ENCODE measurements at regions not wholly inside any gene's neighbourhood (a gene's known extent, or its start where the extent isn't known, plus 50 kb on each side); places are given as distances from the start of the nearest gene placed in this dataset.

DNA sequence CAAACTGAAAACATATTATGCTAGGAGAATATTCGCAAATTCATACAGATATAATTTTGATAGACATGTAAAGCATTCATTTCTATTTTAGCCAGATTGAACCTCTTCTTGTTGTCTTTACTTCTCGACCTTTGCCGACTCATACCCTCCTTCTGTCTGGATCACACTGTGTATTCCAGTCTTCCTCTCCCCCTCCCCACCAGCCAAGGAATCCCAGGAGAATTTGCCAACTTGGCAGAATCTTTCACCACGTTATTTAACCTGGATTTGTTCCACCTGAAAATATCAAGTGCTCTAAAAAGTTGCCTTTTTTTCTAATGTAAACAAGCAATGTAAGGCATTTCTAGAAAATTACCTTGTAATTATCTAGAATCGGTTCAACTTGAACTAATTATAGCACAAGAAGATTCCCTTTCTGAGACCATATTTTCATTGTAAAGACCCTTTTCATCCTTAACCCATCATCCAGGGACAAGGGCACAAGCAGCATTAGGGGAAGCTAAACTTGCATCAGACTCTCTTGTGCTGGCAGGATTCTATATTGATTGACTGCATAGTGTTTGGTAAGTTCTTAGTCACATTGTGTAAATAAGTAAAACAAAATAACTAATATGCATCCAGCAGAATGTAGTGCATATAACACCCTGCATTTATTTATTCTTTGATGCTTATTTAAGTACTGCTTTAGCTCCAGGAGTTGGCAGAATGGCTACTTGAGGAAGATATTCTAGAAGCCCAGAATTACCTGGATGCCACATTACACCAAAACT, 1328.7 kb upstream of the NXPH2 start:
- TF ChIP-seq CTCF (IDR thresholded peaks at IDR 0.05): no peak
- Histone ChIP-seq H3K9me3 (peaks cover 0 to 2% of the 10 kb centered on the region in 2 donors), H3K36me3 (no peaks in the 10 kb centered on the region), H3K4me1 (no peaks in the 10 kb centered on the region), H3K4me3 (no peak overlapping the region), H3K27ac (no peak overlapping the region), H3K27me3 (no peaks in the 10 kb centered on the region)
- intact Hi-C loops (cut with DNase I): no loop called here
- no peak for ATAC-seq
- no peak for DNase-seq

DNA sequence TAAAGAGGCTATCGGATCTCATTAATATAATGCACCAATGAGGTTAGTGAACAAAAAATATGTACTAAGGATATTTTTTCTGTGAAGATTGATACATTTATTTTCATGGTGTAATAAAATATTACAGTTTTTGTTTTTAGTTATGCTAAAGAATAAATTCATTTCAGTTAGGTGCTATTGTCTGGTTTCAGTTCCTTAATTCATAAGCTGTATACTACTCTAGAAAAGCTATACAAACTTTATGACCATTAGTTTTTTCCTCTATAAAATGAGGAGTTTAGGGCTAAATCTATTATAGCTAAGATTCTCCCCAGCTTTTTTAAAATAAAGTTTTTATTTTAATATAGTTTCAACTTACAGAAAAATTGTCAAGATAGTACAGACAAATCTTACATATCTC, 1311.7 kb upstream of the NXPH2 start:
- intact Hi-C loops (cut with DNase I): no loop called here
- Histone ChIP-seq H3K36me3 (no peaks in the 10 kb centered on the region), H3K27me3 (no peaks in the 10 kb centered on the region), H3K4me3 (no peak overlapping the region), H3K4me1 (no peaks in the 10 kb centered on the region), H3K27ac (no peak overlapping the region), H3K9me3 (no peaks in the 10 kb centered on the region)
- ATAC-seq (no peak), DNase-seq (no peak)
- TF ChIP-seq CTCF (IDR thresholded peaks at IDR 0.05): no peak

DNA sequence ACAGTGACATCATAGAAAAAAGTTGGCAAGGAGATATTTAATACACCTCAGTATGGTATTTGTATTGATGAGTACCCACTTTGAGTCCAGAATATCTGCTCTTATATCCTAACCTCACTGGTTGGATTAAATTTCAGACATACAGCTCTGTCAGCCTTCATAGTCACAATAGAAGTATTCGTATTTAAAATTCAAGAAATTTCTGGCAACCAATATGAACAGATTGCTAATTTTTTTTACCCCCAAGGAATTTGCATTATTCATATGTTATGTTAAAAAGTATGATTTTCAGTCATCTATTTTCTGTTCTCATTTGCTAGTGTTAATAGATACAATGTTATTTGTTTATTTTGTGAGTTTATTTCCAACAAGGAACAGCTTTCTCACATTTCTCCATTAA, 1306.8 kb upstream of the NXPH2 start:
- H3K4me1 ChIP-seq: no peaks in the 10 kb centered on the region

DNA sequence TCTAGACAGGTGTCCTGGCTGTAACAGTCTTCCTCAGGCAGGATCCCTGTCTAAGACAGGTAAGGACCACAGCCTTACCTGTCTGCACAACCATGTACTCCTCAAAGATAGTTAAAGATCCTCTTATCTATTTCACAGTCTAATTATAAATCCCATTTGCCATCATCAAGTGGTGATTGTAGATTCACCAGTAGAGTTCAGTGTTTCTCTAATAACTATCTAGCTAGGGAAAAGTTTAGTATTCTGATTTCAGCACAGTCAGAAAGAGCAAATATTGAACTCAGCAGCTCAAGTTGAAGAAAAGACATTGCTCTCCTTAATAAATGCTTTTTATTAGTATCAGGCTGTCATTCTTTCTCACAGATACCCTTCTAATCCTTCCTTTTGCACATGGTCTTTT, 1305.5 kb upstream of the NXPH2 start:
- no peak for TF ChIP-seq CTCF (IDR thresholded peaks at IDR 0.05)
- H3K9me3 ChIP-seq: no peaks in the 10 kb centered on the region
- DNase-seq (peak in 2 of 4 donors; percentile 11 to 12), ATAC-seq (no peak)
- intact Hi-C loops (cut with DNase I): no loop called here
- H3K4me3 ChIP-seq: no peak overlapping the region
- H3K27me3 ChIP-seq: no peaks in the 10 kb centered on the region
- no peak overlapping the region for H3K27ac ChIP-seq
- no peaks in the 10 kb centered on the region for H3K4me1 ChIP-seq
- no peaks in the 10 kb centered on the region for H3K36me3 ChIP-seq

More for the DNA sequence above, 1306.8 kb upstream of the NXPH2 start:
- TF ChIP-seq CTCF (IDR thresholded peaks at IDR 0.05): no peak
- DNase-seq (no peak), ATAC-seq (no peak)
- H3K27me3 ChIP-seq: no peaks in the 10 kb centered on the region
- H3K27ac ChIP-seq: no peak overlapping the region
- no peaks in the 10 kb centered on the region for H3K9me3 ChIP-seq
- intact Hi-C loops (cut with DNase I): no loop called here
- H3K36me3 ChIP-seq: no peaks in the 10 kb centered on the region
- H3K4me3 ChIP-seq: no peak overlapping the region

- no peaks in the 10 kb centered on the region for H3K9me3 ChIP-seq
- no peak overlapping the region for H3K27ac ChIP-seq
- intact Hi-C loops (cut with DNase I): no loop called here
- ATAC-seq (no peak), DNase-seq (no peak)
- no peaks in the 10 kb centered on the region for H3K27me3 ChIP-seq
- H3K4me1 ChIP-seq: no peaks in the 10 kb centered on the region
- TF ChIP-seq CTCF (IDR thresholded peaks at IDR 0.05): no peak
- no peaks in the 10 kb centered on the region for H3K36me3 ChIP-seq
- H3K4me3 ChIP-seq: no peak overlapping the region
Observed at GRCh38 chr2:140079038-140079437, 1298.8 kb upstream of the NXPH2 start.
